GM21367 (cell line): ENCODE measurements at regions not wholly inside any gene's neighbourhood (a gene's known extent, or its start where the extent isn't known, plus 50 kb on each side); places are given as distances from the start of the nearest gene placed in this dataset.

Experiments
- ATAC-seq: cut with Tn5 transposase; IDR thresholded peaks from one replicate; pipeline ENCODE4 v1.9.1; 2021; ENCODE audit not compliant: unreplicated experiment

- no peak for ATAC-seq
Measured at GRCh38 chr7:12067156-12067831, 143.8 kb upstream of the TMEM106B start.

GRCh38 chr7:12069757-12070156 lies 141.3 kb upstream of the TMEM106B start:
- ATAC-seq, result no peak

GRCh38 chr7:12074889-12075288 lies 136.2 kb upstream of the TMEM106B start:
- ATAC-seq, result no peak

- no peak for ATAC-seq
Measured at GRCh38 chr7:12080006-12080405, 131.1 kb upstream of the TMEM106B start.

- ATAC-seq, result no peak
Measured at GRCh38 chr7:12085516-12085915, 125.6 kb upstream of the TMEM106B start.

- ATAC-seq, result no peak
Measured at GRCh38 chr7:12089951-12090756, 120.9 kb upstream of the TMEM106B start.

- ATAC-seq, result no peak
Measured at GRCh38 chr7:12090757-12091221, 120.3 kb upstream of the TMEM106B start.

GRCh38 chr7:12091231-12091630 lies 119.9 kb upstream of the TMEM106B start:
- no peak for ATAC-seq

GRCh38 chr7:12092499-12093130 lies 118.5 kb upstream of the TMEM106B start:
- no peak for ATAC-seq

- no peak for ATAC-seq
Measured at GRCh38 chr7:12093365-12093764, 117.7 kb upstream of the TMEM106B start.

- ATAC-seq, result no peak
Measured at GRCh38 chr7:12094365-12094921, 116.7 kb upstream of the TMEM106B start.

- ATAC-seq, result no peak
Measured at GRCh38 chr7:12102126-12102525, 109.0 kb upstream of the TMEM106B start.

GRCh38 chr7:12102527-12102926 lies 108.6 kb upstream of the TMEM106B start:
- ATAC-seq, result no peak

- ATAC-seq, result no peak
Measured at GRCh38 chr7:12103948-12104347, 107.1 kb upstream of the TMEM106B start.

GRCh38 chr7:12107381-12107780 lies 103.7 kb upstream of the TMEM106B start:
- ATAC-seq, result no peak

- ATAC-seq, result no peak
Measured at GRCh38 chr7:12107841-12108254, 103.2 kb upstream of the TMEM106B start.

- no peak for ATAC-seq
Measured at GRCh38 chr7:12110425-12110824, 100.7 kb upstream of the TMEM106B start.

- ATAC-seq, result no peak
Measured at GRCh38 chr7:12111422-12112405, 99.4 kb upstream of the TMEM106B start.

GRCh38 chr7:12117170-12117569 lies 93.9 kb upstream of the TMEM106B start:
- ATAC-seq, result no peak

GRCh38 chr7:12119620-12120303 lies 91.3 kb upstream of the TMEM106B start:
- ATAC-seq, result no peak
